NCI-H526 treated with DMSO at 0.1 percent for 48 hours (cell line): ENCODE measurements at regions not wholly inside any gene's neighbourhood (a gene's known extent, or its start where the extent isn't known, plus 50 kb on each side); places are given as distances from the start of the nearest gene placed in this dataset.
"Not testable (repeated sequence)": the region's sequence is repeated elsewhere in the genome, so short reads cannot be mapped to it uniquely, and the experiment has no call there.

Source experiments
- DNase-seq: peaks from one replicate; lab custom pipeline; 2025; lab: John Stamatoyannopoulos, UW

DNA sequence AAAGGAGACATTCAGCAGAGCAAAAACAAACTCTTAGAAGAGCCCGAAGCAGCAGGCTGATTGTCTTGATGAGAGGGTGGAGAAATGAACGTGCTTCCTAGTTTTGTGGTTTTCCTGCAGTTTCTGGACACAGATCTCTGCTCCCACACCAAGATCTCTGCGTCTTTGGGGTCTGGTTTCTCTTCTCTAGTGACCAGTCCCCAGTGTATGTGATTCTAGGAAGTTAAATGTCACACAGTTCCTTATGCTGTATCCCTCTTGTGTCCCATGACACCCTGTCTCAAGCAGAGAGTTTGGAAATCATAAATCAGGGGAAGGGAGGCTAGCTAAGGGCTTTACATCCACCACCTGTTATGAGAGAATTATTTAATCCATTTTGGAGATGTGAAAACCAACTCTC is 55.4 kb upstream of the KLF14 start:
- DNase-seq: no peak

DNA sequence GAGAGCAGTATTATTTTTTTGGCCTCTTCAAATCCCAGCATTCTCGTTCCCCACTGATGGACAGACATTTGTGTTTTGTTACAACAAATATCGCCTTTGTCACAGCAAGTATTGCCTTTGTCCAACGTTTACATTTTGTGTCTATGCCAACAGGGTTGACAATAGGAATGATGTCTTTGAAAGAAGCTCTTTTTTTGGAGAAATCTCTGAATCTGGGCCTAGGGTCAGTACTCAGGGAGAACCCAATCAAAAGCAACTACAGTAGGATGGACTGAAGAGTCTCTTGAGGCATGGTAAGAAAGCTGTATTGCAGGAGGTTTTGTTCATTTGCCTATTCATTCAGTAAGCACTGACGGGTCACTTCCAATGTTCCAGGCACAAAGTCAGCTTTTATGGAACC is 57.7 kb upstream of the KLF14 start:
- DNase-seq: no peak

DNA sequence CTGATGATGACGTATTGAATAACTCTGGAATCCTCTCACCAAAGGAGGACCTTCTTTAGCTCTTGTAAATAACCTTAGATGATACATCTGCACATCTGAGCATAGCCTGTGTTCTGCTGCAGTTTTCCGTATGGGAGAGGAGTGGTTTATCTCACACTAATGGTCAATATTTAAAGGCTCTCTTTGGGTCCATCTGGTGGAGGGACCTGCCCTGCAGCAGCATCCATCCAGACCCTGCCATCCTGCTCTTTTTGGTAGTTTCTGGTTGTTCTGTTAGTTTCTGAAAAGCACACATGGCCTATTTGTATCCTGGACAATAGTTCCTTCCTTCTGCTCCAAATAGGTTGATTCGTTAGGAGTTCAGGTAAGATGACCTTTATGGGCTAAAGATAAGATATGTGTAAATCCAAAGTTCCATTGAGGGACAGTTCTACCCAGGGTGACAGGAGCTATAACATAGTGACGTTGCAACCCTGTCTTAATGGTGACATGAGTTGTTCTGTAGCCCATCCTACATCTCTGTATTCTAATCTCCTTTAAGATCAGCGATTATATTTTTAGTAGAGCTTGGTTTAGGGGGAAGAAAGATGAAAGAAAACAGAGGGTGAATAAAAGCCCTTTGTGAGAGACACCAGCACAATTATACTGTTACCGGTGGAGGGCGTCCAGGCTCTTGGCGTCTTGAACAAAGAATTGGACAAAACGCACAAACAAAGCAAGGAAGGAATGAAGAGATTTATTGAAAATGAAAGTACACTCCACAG is 60.0 kb upstream of the KLF14 start:
- no peak for DNase-seq

GRCh38 chr7:130794619-130794922 is 60.6 kb upstream of the KLF14 start:
- no peak for DNase-seq

DNA sequence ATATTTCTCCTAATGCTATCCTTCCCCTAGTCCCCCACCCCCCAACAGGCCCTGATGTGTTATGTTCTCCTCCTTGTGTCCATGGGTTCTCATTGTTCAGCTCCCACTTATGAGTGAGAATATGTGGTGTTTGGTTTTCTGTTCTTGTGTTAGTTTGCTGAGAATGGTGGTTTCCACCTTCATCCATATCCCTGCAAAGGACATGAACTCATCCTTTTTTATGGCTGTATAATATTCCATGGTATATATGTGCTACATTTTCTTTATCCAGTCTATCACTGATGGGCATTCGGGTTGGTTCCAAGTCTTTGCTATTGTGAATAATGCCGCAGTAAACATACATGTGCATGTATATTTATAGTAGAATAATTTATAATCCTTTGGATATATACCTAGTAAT is 62.4 kb upstream of the KLF14 start:
- not testable (repeated sequence) for DNase-seq

DNA sequence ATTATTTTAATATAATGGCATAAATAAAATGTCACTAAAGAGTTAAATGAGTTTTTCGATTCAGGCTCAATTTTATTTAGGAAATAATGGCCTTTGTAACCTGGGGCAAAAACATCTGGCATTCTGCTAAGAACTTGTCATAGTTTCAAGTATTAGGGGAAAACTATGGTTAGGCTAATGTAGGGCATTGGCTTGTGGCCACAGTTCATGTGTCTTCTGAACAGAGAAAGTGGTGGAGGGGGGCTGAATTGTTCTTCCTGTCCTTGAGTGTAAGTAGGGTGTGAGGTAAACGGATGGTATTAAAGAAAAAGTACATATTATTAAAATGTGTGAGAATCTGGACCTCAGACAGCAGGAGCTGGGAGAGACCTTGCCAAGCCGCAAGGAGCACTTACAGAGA is 69.1 kb upstream of the KLF14 start:
- no peak for DNase-seq

DNA sequence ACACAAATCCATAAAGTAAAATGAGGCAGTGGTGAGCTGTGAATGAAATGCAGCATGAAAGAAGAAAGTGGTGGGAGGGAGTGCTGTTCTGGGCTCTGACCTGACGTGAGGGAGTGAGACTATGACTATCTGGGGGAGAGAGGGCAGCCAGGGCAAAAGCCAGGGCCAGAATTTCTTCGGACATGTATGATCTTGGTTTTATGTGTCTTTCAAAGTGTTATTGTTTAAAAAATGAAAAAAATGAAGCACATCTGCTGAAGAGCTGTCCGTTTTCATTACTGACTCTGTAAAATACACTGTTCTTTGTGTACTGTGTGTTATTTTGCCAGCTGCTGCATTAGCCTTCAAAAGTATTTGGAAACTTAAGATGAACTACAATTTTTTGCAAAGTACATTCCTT is 70.2 kb upstream of the KLF14 start:
- DNase-seq: no peak

DNA sequence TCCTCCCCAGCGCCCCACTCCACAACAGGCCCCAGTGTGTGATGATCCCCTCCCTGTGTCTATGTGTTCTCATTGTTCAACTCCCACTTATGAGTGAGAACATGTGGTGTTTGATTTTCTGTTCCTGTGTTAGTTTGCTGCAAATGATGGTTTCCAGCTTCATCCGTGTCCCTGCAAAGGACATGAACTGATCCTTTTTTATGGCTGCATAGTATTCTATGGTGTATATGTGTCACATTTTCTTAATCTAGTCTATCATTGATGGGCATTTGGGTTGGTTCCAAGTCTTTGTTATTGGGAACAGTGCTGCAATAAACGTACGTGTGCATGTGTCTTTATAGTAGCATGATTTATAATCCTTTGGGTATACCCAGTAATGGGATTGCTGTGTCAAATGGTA is 78.8 kb upstream of the KLF14 start:
- DNase-seq: not testable (repeated sequence)

DNA sequence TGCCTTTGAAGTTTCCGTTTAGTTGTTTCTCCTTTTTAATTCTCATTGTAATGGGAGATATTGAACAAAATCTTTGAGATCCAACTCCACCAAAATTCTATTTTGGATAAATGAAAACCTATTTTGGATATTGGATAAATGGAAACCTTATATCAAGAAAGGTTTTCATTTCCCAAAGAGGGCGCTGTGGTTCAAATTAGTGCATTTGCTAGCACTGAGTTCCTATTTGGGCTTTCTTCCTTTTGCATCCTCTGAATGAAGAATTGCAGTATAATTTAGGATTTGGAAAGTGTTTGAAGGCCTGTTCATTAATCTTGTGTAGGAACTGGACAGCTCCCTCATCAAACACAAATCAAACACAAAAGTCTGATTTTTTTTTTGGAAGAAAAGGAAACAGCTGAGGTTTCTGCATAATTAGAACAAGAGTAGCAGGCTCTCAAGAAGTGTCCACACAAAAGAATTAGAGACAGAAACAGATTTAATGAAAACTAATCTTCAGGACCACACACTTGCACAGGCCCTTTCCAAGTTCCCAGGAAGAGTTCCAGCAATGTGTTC is 80.8 kb upstream of the KLF14 start:
- no peak for DNase-seq

GRCh38 chr7:130818056-130818455 is 84.0 kb upstream of the KLF14 start:
- no peak for DNase-seq

DNA sequence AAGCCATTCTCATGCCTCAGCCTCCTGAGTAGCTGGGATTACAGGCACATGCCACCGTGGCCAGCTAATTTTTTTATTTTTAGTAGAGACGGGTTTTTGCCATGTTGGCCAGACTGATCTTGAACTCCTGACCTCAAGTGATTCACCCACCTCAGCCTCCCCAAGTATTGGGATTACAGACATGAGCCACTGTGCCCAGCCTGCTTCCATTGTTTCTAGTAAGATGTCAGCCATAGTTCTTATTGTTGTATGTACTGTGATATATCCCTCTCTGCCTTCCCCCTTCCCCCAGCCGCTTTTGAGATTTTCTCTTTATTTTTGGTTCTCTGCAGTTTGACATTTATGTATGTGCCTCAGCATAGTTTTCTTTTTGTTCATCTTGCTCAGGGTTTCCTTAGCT is 87.9 kb upstream of the KLF14 start:
- no peak for DNase-seq

- DNase-seq: peak; percentile 34
Observed at GRCh38 chr7:130822642-130823041, 88.6 kb upstream of the KLF14 start.

DNA sequence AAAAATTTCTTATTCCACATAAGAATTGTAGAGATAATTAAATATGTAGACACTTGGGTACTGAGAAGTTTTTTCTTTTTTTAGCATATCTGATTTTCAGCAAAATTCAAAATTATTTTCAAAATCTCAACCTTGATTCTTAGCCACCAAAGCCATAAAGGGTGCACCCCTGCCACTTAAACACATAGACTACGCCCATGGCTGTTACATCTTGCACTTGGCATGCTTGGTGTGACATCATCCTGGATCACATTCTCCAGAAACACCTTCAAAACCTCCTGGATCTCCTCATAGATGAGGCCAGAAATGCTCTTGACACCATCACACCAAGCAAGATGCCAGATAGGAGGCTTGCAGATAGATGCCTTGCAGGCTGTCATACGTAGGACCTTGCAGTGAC is 89.1 kb upstream of the KLF14 start:
- no peak for DNase-seq

- DNase-seq: no peak
Observed at GRCh38 chr7:130825819-130826218, 91.8 kb upstream of the KLF14 start.

- DNase-seq: no peak
Observed at GRCh38 chr7:130829415-130829814, 95.4 kb upstream of the KLF14 start.

GRCh38 chr7:130831322-130831721 is 97.3 kb upstream of the KLF14 start:
- no peak for DNase-seq

- peak; percentile 11 for DNase-seq
Observed at GRCh38 chr7:130831817-130832481, 97.9 kb upstream of the KLF14 start.

- DNase-seq: no peak
Observed at GRCh38 chr7:130838738-130839137, 104.7 kb upstream of the KLF14 start.

DNA sequence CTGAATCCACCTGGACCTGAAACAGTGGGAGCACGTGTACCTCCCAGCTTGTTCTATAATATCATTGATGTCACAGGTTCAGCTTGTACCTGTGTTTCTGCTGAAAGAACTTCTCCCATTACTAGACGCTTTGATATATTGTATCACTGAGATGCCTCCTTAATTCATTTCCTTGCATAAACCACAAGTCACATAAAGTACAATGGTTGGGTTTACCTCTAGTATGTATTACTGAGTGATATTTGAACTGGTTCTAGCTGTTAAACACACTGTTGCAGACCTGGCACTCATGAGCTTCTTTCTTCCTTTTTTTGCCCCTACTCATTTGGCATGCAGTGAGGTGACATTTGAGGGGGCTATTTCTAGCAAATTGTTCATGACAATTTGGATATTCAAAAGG is 106.6 kb upstream of the KLF14 start:
- DNase-seq: no peak

DNA sequence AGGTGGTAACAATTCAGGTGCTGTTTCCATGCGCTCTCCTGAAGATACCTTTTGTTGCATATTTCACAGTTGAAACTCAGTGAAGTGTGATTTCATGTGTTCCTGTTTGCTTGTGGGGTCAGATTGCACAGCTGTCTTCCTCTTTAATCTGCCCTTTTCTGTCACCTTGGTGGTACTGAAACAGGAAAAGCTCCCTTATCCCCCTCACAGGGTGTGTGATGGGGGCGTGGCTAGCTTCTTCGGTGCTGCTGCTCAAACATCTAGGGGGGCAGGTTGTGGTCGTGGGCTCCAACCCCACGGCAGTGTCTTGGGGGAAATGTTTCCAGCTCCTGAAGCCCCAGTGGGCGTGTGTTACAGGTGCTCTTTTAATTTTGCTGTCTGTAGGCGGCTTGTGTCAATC is 107.4 kb upstream of the KLF14 start:
- DNase-seq: no peak

DNA sequence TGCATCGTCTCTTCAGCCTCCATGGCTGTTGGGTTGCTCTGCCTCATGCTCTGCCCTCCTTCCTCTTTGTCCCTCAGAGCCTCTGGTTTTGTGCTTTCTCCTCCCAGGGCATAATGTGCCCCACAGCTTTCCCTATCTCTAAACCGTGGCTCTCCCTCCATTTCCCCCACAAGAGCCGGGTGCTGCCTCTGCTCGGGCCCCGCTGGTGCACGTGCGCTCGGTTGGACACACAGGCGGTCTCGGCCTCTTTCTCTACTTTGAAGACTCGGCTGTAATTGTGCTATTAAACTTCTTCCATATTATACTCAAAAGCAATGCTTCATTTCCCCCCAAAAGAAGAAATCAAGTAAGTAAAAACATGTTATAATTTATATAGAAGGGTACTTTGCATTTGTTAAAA is 109.7 kb upstream of the KLF14 start:
- no peak for DNase-seq

GRCh38 chr7:130844811-130845580 is 111.0 kb upstream of the KLF14 start:
- DNase-seq: no peak

DNA sequence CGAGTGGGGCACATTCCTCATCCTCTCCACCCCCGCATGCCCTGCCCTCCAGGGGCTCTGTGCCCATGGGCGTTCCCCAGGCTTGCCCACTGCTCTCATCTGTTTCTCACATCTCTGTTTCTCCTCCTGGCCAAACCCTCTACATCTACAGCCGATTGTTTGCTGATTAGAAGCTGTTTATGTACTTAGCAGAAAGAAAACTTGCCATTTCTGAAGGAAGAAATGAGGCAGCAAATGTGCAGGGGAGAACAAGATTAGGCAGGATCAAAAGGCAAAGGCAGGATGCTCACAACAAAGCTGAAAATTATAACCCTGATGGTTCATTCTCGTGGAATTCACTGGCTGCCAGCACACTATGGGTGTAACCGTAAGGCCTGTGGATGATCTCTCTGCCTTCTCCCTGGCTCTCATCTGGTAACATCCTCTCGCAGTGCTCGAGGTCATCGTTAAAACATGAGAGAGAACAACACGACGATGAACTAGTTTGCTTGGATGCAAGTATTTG is 111.6 kb upstream of the KLF14 start:
- DNase-seq: no peak
